ENCODE measurements at regions not wholly inside any gene's neighbourhood (a gene's known extent, or its start where the extent isn't known, plus 50 kb on each side); places are given as distances from the start of the nearest gene placed in this dataset.

DNA sequence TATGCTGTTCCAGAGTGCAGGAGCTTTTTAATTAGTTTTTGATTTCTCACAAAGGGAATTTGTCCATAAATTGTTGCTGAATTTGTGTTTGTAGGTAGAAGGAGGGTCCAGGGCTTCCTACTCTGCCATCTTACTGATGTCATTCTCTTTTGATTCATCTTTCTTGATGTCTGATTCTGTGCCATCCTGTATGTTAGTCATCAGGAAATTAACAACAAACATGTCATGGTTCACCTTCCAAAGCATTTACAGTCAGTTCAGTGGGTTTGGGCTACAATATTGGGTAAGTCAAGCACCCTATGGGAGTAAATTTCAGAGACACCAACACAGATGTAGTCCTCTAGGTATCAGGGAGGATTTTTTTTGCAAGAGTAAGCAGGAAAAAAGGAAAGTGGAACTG lies 135.2 kb upstream of the SLC38A2 start:
- ChIA-PET POLR2A (no interaction called here), CTCF (no interaction called here)
- peaks cover 66% of the 10 kb centered on the region for H3K9me3 Mint-ChIP-seq (ENCODE audit: unreplicated experiment)
- H3K36me3 Mint-ChIP-seq (ENCODE audit: insufficient read depth, unreplicated experiment), result no peaks in the 10 kb centered on the region
- no peaks in the 10 kb centered on the region for H3K27me3 Mint-ChIP-seq (ENCODE audit: insufficient read depth, unreplicated experiment)
- Histone ChIP-seq H3K9me3 (peaks cover 15% of the 10 kb centered on the region; the same call in 1 of the 2 replicates), H3K36me3 (ENCODE audit: control insufficient read depth, insufficient read depth, low read length) (0 out of 2 replicates have a peak, but pooled peaks cover 1% of the 10 kb centered on the region), H3K4me3 (ENCODE audit: low read depth, low read length) (no peak overlapping the region), H3K4me1 (peaks cover 15% of the 10 kb centered on the region), H3K27me3 (replicated peaks; ENCODE audit: control insufficient read depth, insufficient read depth, low read length) (no peaks in the 10 kb centered on the region)
- no peak overlapping the region for H3K27ac Mint-ChIP-seq (ENCODE audit: unreplicated experiment)
- no peak overlapping the region for H3K4me3 Mint-ChIP-seq (ENCODE audit: unreplicated experiment)
- no TSS peak for BruUV-seq (replicated peaks)
- intact Hi-C loops (cut with micrococcal nuclease; ENCODE audit: unreplicated experiment), result no loop called here
- H3K4me1 Mint-ChIP-seq (ENCODE audit: low read depth, unreplicated experiment), result peaks cover 19% of the 10 kb centered on the region
- TF ChIP-seq, protein P1, sequence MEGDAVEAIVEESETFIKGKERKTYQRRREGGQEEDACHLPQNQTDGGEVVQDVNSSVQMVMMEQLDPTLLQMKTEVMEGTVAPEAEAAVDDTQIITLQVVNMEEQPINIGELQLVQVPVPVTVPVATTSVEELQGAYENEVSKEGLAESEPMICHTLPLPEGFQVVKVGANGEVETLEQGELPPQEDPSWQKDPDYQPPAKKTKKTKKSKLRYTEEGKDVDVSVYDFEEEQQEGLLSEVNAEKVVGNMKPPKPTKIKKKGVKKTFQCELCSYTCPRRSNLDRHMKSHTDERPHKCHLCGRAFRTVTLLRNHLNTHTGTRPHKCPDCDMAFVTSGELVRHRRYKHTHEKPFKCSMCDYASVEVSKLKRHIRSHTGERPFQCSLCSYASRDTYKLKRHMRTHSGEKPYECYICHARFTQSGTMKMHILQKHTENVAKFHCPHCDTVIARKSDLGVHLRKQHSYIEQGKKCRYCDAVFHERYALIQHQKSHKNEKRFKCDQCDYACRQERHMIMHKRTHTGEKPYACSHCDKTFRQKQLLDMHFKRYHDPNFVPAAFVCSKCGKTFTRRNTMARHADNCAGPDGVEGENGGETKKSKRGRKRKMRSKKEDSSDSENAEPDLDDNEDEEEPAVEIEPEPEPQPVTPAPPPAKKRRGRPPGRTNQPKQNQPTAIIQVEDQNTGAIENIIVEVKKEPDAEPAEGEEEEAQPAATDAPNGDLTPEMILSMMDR (IDR thresholded peaks at IDR 0.05; ENCODE audit: insufficient read depth in 1 of 2, low read depth in 1 of 2, low read length in 1 of 2, severe bottlenecking in 1 of 2, unreplicated experiment in 1 of 2), result no peak
- DNase-seq, result no peak

DNA sequence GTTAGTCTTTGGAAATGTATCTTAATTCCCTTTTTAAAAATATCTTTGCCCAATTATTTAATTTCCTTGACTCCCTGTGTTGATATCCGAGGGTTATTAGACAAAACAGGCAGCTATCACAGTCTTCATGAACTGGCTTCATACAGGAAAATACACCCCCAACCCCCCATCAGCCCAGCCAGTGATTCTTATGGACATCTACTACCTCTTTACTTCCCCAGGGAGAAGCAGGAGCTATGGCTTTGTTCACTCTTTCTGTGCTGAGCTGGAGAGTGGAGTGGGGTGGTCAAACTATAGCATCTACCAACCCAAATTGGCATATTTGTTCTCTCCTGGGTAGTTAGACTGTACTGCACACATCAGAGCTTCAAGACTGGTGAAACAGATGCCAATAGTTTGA lies 134.4 kb upstream of the SLC38A2 start:
- H3K9me3 Mint-ChIP-seq (ENCODE audit: unreplicated experiment), result peaks cover 74% of the 10 kb centered on the region

DNA sequence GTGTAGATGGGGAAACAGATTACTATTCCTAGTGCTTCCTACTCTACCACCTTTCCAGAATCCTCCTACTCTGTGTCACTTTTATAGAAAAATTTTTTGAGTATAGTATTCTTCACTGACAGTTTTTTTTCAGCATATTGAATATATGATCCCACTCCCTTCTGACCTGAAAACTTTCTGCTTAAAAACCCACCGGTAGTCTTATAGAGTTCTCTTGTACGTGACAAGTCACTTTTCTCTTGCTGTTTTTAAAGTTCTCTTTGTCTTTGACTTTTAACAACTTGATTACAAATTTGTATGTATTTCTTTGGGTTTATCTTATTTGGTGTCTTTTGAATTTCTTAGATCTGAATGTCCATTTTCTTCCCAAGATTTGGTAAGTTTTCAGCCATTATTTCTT lies 133.6 kb upstream of the SLC38A2 start:
- no peak overlapping the region for H3K4me3 ChIP-seq (ENCODE audit: low read depth, low read length)
- no peaks in the 10 kb centered on the region for H3K27me3 Mint-ChIP-seq (ENCODE audit: insufficient read depth, unreplicated experiment)
- BruUV-seq (replicated peaks), result no TSS peak
- H3K36me3 Mint-ChIP-seq (ENCODE audit: insufficient read depth, unreplicated experiment), result no peaks in the 10 kb centered on the region
- intact Hi-C loops (cut with micrococcal nuclease; ENCODE audit: unreplicated experiment), result no loop called here
- POLR2A ChIA-PET, result no interaction called here
- H3K4me1 ChIP-seq, result peaks cover 15% of the 10 kb centered on the region
- no peak for DNase-seq
- H3K9me3 ChIP-seq, result peaks cover 24% of the 10 kb centered on the region
- no peak overlapping the region for H3K4me3 Mint-ChIP-seq (ENCODE audit: unreplicated experiment)
- TF ChIP-seq, protein P1 (IDR thresholded peaks at IDR 0.05; ENCODE audit: insufficient read depth in 1 of 2, low read depth in 1 of 2, low read length in 1 of 2, severe bottlenecking in 1 of 2, unreplicated experiment in 1 of 2), result no peak
- 0 out of 2 replicates have a peak, but pooled peaks cover 1% of the 10 kb centered on the region for H3K36me3 ChIP-seq (ENCODE audit: control insufficient read depth, insufficient read depth, low read length)
- H3K9me3 Mint-ChIP-seq (ENCODE audit: unreplicated experiment), result peaks cover 76% of the 10 kb centered on the region
- H3K4me1 Mint-ChIP-seq (ENCODE audit: low read depth, unreplicated experiment), result peaks cover 19% of the 10 kb centered on the region
- CTCF ChIA-PET, result no interaction called here
- H3K27ac Mint-ChIP-seq (ENCODE audit: unreplicated experiment), result no peak overlapping the region
- no peaks in the 10 kb centered on the region for H3K27me3 ChIP-seq (replicated peaks; ENCODE audit: control insufficient read depth, insufficient read depth, low read length)

More for the DNA sequence above, 134.4 kb upstream of the SLC38A2 start:
- Histone ChIP-seq H3K4me1 (peaks cover 15% of the 10 kb centered on the region), H3K27me3 (replicated peaks; ENCODE audit: control insufficient read depth, insufficient read depth, low read length) (no peaks in the 10 kb centered on the region), H3K36me3 (ENCODE audit: control insufficient read depth, insufficient read depth, low read length) (0 out of 2 replicates have a peak, but pooled peaks cover 1% of the 10 kb centered on the region), H3K4me3 (ENCODE audit: low read depth, low read length) (no peak overlapping the region), H3K9me3 (peaks cover 17% of the 10 kb centered on the region; the same call in 1 of the 2 replicates)
- H3K4me1 Mint-ChIP-seq (ENCODE audit: low read depth, unreplicated experiment), result peaks cover 19% of the 10 kb centered on the region
- no peak overlapping the region for H3K4me3 Mint-ChIP-seq (ENCODE audit: unreplicated experiment)
- no peaks in the 10 kb centered on the region for H3K27me3 Mint-ChIP-seq (ENCODE audit: insufficient read depth, unreplicated experiment)
- CTCF ChIA-PET, result no interaction called here
- TF ChIP-seq, protein P1 (IDR thresholded peaks at IDR 0.05; ENCODE audit: insufficient read depth in 1 of 2, low read depth in 1 of 2, low read length in 1 of 2, severe bottlenecking in 1 of 2, unreplicated experiment in 1 of 2), result no peak
- no peaks in the 10 kb centered on the region for H3K36me3 Mint-ChIP-seq (ENCODE audit: insufficient read depth, unreplicated experiment)
- H3K27ac Mint-ChIP-seq (ENCODE audit: unreplicated experiment), result no peak overlapping the region
- no TSS peak for BruUV-seq (replicated peaks)
- intact Hi-C loops (cut with micrococcal nuclease; ENCODE audit: unreplicated experiment), result no loop called here
- POLR2A ChIA-PET, result no interaction called here
- DNase-seq, result no peak
